H1 (cell line): ENCODE measurements at regions not wholly inside any gene's neighbourhood (a gene's known extent, or its start where the extent isn't known, plus 50 kb on each side); places are given as distances from the start of the nearest gene placed in this dataset.

Experiments
- CTCF ChIA-PET: fragments of 300-600 bp; sonication (Branson Sonifier 250); formaldehyde crosslinking; loops from one replicate; lab custom pipeline; 2021; ENCODE audit not compliant: partially characterized antibody; lab: Charles Lee
- POLR2A ChIA-PET: fragments of 300-600 bp; sonication (Branson Sonifier 250); formaldehyde crosslinking; loops from one replicate; lab custom pipeline; 2021; ENCODE audit warnings: inconsistent platforms; ENCODE audit not compliant: partially characterized antibody; lab: Charles Lee
- DNase-seq, 2 experiments: peaks; one replicate each; pipeline versions ENCODE4 v3.0.0 to v3.0.0-alpha.2; 2010 to 2022; ENCODE audit warnings: low spot score in 2 of 2, low read depth in 1 of 2, mixed read lengths in 1 of 2
- FAIRE-seq: peaks from 2 replicates; lab custom pipeline; 2011; peaks lifted over from hg19 to GRCh38; lab: Jason Lieb, UNC
- H2AFZ ChIP-seq: 2 replicates; pipeline ENCODE4 v1.8.1; 2012; ENCODE audit warnings: low read length, inconsistent platforms
- H2AK5ac ChIP-seq: 2 replicates; pipeline ENCODE4 v1.6.1; 2013; ENCODE audit warnings: low read depth, low read length
- H2BK120ac ChIP-seq: replicated peaks from 2 replicates; pipeline ENCODE3; 2013; ENCODE audit warnings: low read depth, low read length, inconsistent platforms
- H2BK12ac ChIP-seq: 2 replicates; pipeline ENCODE4 v1.6.1; 2013; ENCODE audit warnings: low read depth, low read length
- H2BK15ac ChIP-seq: 2 replicates; pipeline ENCODE4 v1.6.1; 2013; ENCODE audit warnings: low read length
- H2BK20ac ChIP-seq: 2 replicates; pipeline ENCODE4 v1.6.1; 2013; ENCODE audit warnings: low read length
- H2BK5ac ChIP-seq: 2 replicates; pipeline ENCODE4 v1.6.1; 2013; ENCODE audit warnings: low read depth, low read length
- H3K14ac ChIP-seq: 2 replicates; pipeline ENCODE4 v1.6.1; 2013; ENCODE audit warnings: inconsistent platforms; ENCODE audit not compliant: insufficient read length
- H3K18ac ChIP-seq: 2 replicates; pipeline ENCODE4 v1.6.1; 2013; ENCODE audit warnings: low read length; ENCODE audit errors: extremely low read depth
- H3K23ac ChIP-seq: 2 replicates; pipeline ENCODE4 v1.6.1; 2013; ENCODE audit warnings: inconsistent platforms; ENCODE audit not compliant: insufficient read length
- H3K23me2 ChIP-seq: 2 replicates; pipeline ENCODE4 v1.6.1; 2013; ENCODE audit warnings: low read depth, low read length
- H3K27ac ChIP-seq: 2 replicates; pipeline ENCODE4 v1.6.1; 2011; ENCODE audit warnings: low read depth, low read length, inconsistent platforms
- H3K27me3 ChIP-seq, 4 experiments: replicated peaks in 1 of 4; 1 replicate in 1 of 4; 2 replicates in 3 of 4; pipeline versions ENCODE4 v1.6.1 to v1.8.1; 2011 to 2013; ENCODE audit warnings: low read length in 3 of 4, mild to moderate bottlenecking in 3 of 4, inconsistent platforms in 2 of 4, mixed read lengths in 2 of 4, moderate library complexity in 1 of 4; ENCODE audit not compliant: control insufficient read depth in 3 of 4, insufficient read depth in 3 of 4; ENCODE audit errors: extremely low read depth in 1 of 4
- H3K36me3 ChIP-seq, 4 experiments: 2 replicates each; pipeline versions ENCODE4 v1.6.1 to v1.8.1; 2011 to 2013; ENCODE audit warnings: mild to moderate bottlenecking in 4 of 4, low read length in 3 of 4, moderate library complexity in 2 of 4, control low read depth in 1 of 4, inconsistent platforms in 1 of 4; ENCODE audit not compliant: insufficient read depth in 4 of 4, control insufficient read depth in 2 of 4
- H3K4ac ChIP-seq: replicated peaks from 2 replicates; pipeline ENCODE3; 2013; ENCODE audit warnings: low read length, low read depth, mixed read lengths, inconsistent platforms; ENCODE audit not compliant: insufficient read length
- H3K4me1 ChIP-seq, 4 experiments: replicated peaks in 1 of 4; 1 replicate in 1 of 4; 2 replicates in 3 of 4; pipeline versions ENCODE4 v1.6.1 to v1.8.1; 2011 to 2013; ENCODE audit warnings: low read length in 3 of 4, inconsistent platforms in 2 of 4, mixed read lengths in 1 of 4; ENCODE audit not compliant: insufficient read depth in 4 of 4, control insufficient read depth in 3 of 4
- H3K4me2 ChIP-seq, 2 experiments: 2 replicates each; pipeline versions ENCODE4 v1.6.1 to v1.8.1; 2011 to 2013; ENCODE audit warnings: low read depth in 2 of 2, low read length in 2 of 2, control low read depth in 1 of 2, inconsistent platforms in 1 of 2, mild to moderate bottlenecking in 1 of 2; ENCODE audit not compliant: insufficient read depth in 1 of 2
- H3K4me3 ChIP-seq, 4 experiments: fragments of 200-600, 300-600 bp in 1 of 4; sonication (generic), shearing (Covaris generic), sonication (Bioruptor Twin) in 1 of 4; 2 replicates each; pipeline versions ENCODE4 v1.5.1 to v1.8.1; 2011 to 2016; ENCODE audit warnings: low read length in 4 of 4, low read depth in 3 of 4, control low read depth in 2 of 4, inconsistent platforms in 2 of 4, mild to moderate bottlenecking in 2 of 4, mixed read lengths in 1 of 4, moderate library complexity in 1 of 4; ENCODE audit not compliant: insufficient read depth in 2 of 4; ENCODE audit errors: extremely low read depth in 1 of 4
- H3K56ac ChIP-seq: replicated peaks from 2 replicates; pipeline ENCODE3; 2013; ENCODE audit warnings: low read depth, mild to moderate bottlenecking, mixed read lengths, low read length, inconsistent platforms; ENCODE audit not compliant: insufficient read length
- H3K79me1 ChIP-seq: 2 replicates; pipeline ENCODE4 v1.6.1; 2013; ENCODE audit warnings: low read depth, low read length, control low read depth
- H3K79me2 ChIP-seq, 2 experiments: 2 replicates each; pipeline versions ENCODE4 v1.6.1 to v1.8.1; 2012 to 2013; ENCODE audit warnings: low read length in 2 of 2, mild to moderate bottlenecking in 2 of 2, inconsistent platforms in 1 of 2; ENCODE audit not compliant: insufficient read depth in 2 of 2, control insufficient read depth in 1 of 2
- H3K9ac ChIP-seq, 4 experiments: replicated peaks in 1 of 4; 1 replicate in 1 of 4; 2 replicates in 3 of 4; pipeline versions ENCODE4 v1.6.1 to v1.8.1; 2011 to 2013; ENCODE audit warnings: low read depth in 3 of 4, low read length in 3 of 4, control low read depth in 2 of 4, mild to moderate bottlenecking in 2 of 4, moderate library complexity in 2 of 4, inconsistent platforms in 1 of 4; ENCODE audit errors: extremely low read depth in 1 of 4
- H3K9me3 ChIP-seq, 2 experiments: 2 replicates each; pipeline versions ENCODE4 v1.6.1 to v1.8.1; 2012 to 2013; ENCODE audit warnings: mild to moderate bottlenecking in 2 of 2, moderate library complexity in 2 of 2, control low read depth in 1 of 2, inconsistent platforms in 1 of 2, low read depth in 1 of 2, low read length in 1 of 2, mixed read lengths in 1 of 2; ENCODE audit not compliant: insufficient read depth in 2 of 2
- H4K20me1 ChIP-seq, 2 experiments: replicated peaks in 1 of 2; 2 replicates each; pipeline versions ENCODE3 to v1.8.1; 2011 to 2013; ENCODE audit warnings: inconsistent platforms in 2 of 2, low read length in 2 of 2, mild to moderate bottlenecking in 1 of 2; ENCODE audit not compliant: insufficient read depth in 2 of 2, control insufficient read depth in 1 of 2
- H4K5ac ChIP-seq: 2 replicates; pipeline ENCODE4 v1.6.1; 2013; ENCODE audit warnings: low read length, low read depth, mixed read lengths, inconsistent platforms; ENCODE audit not compliant: insufficient read length
- H4K8ac ChIP-seq: 2 replicates; pipeline ENCODE4 v1.8.0; 2013; ENCODE audit warnings: mild to moderate bottlenecking, moderate library complexity, low read length, inconsistent platforms; ENCODE audit not compliant: insufficient read depth; ENCODE audit errors: extremely low read depth
- H4K91ac ChIP-seq: replicated peaks from 2 replicates; pipeline ENCODE3; 2013; ENCODE audit warnings: low read length, mixed read lengths, inconsistent platforms; ENCODE audit not compliant: insufficient read length
- CREB1 ChIP-seq: IDR thresholded peaks from 2 replicates; pipeline ENCODE4 v1.6.1; 2012; ENCODE audit warnings: inconsistent platforms
- JUN ChIP-seq: IDR thresholded peaks from 2 replicates; pipeline ENCODE4 v1.6.1; 2011; ENCODE audit warnings: low read depth, mild to moderate bottlenecking, improper control_type of control experiment, low read length
- MAFK ChIP-seq: IDR thresholded peaks from 2 replicates; pipeline ENCODE4 v1.6.1; 2012; ENCODE audit warnings: low read depth, mild to moderate bottlenecking, improper control_type of control experiment, low read length
- RBBP5 ChIP-seq: IDR thresholded peaks from 2 replicates; pipeline ENCODE4 v1.7.1; 2012; ENCODE audit warnings: low read depth, mild to moderate bottlenecking, inconsistent platforms, low read length, moderate library complexity, borderline replicate concordance
- ZNF274 ChIP-seq: IDR thresholded peaks from 2 replicates; pipeline ENCODE4 v1.7.0; 2012; ENCODE audit warnings: low read length, borderline replicate concordance; ENCODE audit errors: extremely low read depth
- WGBS, 2 experiments: shearing (Covaris generic) in 1 of 2; methylation state at CpG; one replicate each; pipeline versions ENCODE4 v1.1.6 to v1.1.7; 2013 to 2015; ENCODE audit warnings: low lambda C conversion rate in 2 of 2, mixed read lengths in 2 of 2, inconsistent platforms in 1 of 2, low coverage in 1 of 2, missing lambda C conversion rate in 1 of 2; ENCODE audit not compliant: insufficient replicate concordance in 2 of 2, insufficient coverage in 1 of 2, insufficient read length in 1 of 2; ENCODE audit errors: extremely low coverage in 1 of 2, missing lambda C conversion rate in 1 of 2; 5-methylcytosine and 5-hydroxymethylcytosine counted together
- TF ChIP-seq, protein P1 (sequence below): IDR thresholded peaks from 2 replicates; pipeline ENCODE4 v1.6.1; 2012; ENCODE audit warnings: low read length, inconsistent platforms

- no peak overlapping the region for H2AK5ac ChIP-seq
- no peak overlapping the region for H2BK12ac ChIP-seq
- 96% methylated on average over 1 of the region's 1 CpG; no CpG with 5 or more reads in 1 of the 2 experiments for WGBS, 2 experiments
- H3K4me3 ChIP-seq: no peak overlapping the region
- H3K23ac ChIP-seq: no peak overlapping the region
- no peaks in the 10 kb centered on the region for H3K9me3 ChIP-seq
- no peak overlapping the region for H3K4ac ChIP-seq
- H4K20me1 ChIP-seq: no peaks in the 10 kb centered on the region
- H3K27ac ChIP-seq: no peak overlapping the region
- no peak overlapping the region for H2AFZ ChIP-seq
- H3K23me2 ChIP-seq: no peaks in the 10 kb centered on the region
- peaks cover 0 to 4% (median 1%) of the 10 kb centered on the region in 4 experiments; a peak in 5 of 7 replicates for H3K4me1 ChIP-seq
- no peaks in the 10 kb centered on the region for H3K79me1 ChIP-seq
- no peak overlapping the region for H3K14ac ChIP-seq
- TF ChIP-seq ZNF274 (no peak), RBBP5 (no peak), JUN (no peak), CREB1 (no peak), MAFK (no peak)
- TF ChIP-seq, protein P1, sequence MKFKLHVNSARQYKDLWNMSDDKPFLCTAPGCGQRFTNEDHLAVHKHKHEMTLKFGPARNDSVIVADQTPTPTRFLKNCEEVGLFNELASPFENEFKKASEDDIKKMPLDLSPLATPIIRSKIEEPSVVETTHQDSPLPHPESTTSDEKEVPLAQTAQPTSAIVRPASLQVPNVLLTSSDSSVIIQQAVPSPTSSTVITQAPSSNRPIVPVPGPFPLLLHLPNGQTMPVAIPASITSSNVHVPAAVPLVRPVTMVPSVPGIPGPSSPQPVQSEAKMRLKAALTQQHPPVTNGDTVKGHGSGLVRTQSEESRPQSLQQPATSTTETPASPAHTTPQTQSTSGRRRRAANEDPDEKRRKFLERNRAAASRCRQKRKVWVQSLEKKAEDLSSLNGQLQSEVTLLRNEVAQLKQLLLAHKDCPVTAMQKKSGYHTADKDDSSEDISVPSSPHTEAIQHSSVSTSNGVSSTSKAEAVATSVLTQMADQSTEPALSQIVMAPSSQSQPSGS: no peak
- H2BK20ac ChIP-seq: no peak overlapping the region
- no peak overlapping the region for H4K8ac ChIP-seq
- no peak overlapping the region for H4K91ac ChIP-seq
- POLR2A ChIA-PET: no interaction called here
- no peaks in the 10 kb centered on the region for H3K36me3 ChIP-seq
- H3K4me2 ChIP-seq: no peak overlapping the region
- CTCF ChIA-PET: interaction anchor here (0.6 kb wide), 1 partner anchor 1075 kb away, joined by 3 read pairs; no protein-coding TSS in a partner anchor
- DNase-seq (no peak), FAIRE-seq (no peak)
- H3K18ac ChIP-seq: no peak overlapping the region
- H2BK5ac ChIP-seq: no peak overlapping the region
- H3K27me3 ChIP-seq: no peaks in the 10 kb centered on the region
- H3K56ac ChIP-seq: no peak overlapping the region
- H2BK120ac ChIP-seq: no peak overlapping the region
- no peaks in the 10 kb centered on the region for H3K79me2 ChIP-seq
- H2BK15ac ChIP-seq: no peak overlapping the region
- no peak overlapping the region for H3K9ac ChIP-seq
- no peak overlapping the region for H4K5ac ChIP-seq
These were observed 409.0 kb downstream of the PRR16 start for GRCh38 chr5:120873083-120873482.
